Caco-2 (cell line): ENCODE measurements at regions not wholly inside any gene's neighbourhood (a gene's known extent, or its start where the extent isn't known, plus 50 kb on each side); places are given as distances from the start of the nearest gene placed in this dataset.

Experiments used
- BruUV-seq: library from RNA; stranded (reverse); fragments of 400-500 nt; replicated peaks from 2 replicates; lab custom pipeline; 2021; lab: Mats Ljungman, UMichigan
- CTCF ChIA-PET: fragments of 300-600 bp; sonication (Branson Sonifier 250); formaldehyde crosslinking; loops from one replicate; lab custom pipeline; 2022; ENCODE audit warnings: antibody characterized with exemption; lab: Charles Lee
- POLR2A ChIA-PET: fragments of 300-600 bp; sonication (Branson Sonifier 250); formaldehyde crosslinking; loops from one replicate; lab custom pipeline; 2022; ENCODE audit warnings: antibody characterized with exemption; lab: Charles Lee
- DNase-seq, 2 experiments: peaks; one replicate each; pipeline versions ENCODE4 v3.0.0 to v3.0.0-alpha.2; 2020 to 2022
- H3K27me3 ChIP-seq: replicated peaks from 2 replicates; pipeline ENCODE4 v1.6.0; 2011; ENCODE audit warnings: low read length; ENCODE audit not compliant: control insufficient read depth, insufficient read depth
- H3K36me3 ChIP-seq: 2 replicates; pipeline ENCODE4 v1.5.1; 2011; ENCODE audit warnings: low read length; ENCODE audit not compliant: control insufficient read depth, insufficient read depth
- H3K4me1 ChIP-seq: fragments of 250-450 bp; sonication (Bioruptor Pico); 2 replicates; pipeline ENCODE4 v1.5.1; 2020; ENCODE audit warnings: mild to moderate bottlenecking
- H3K4me3 ChIP-seq: 2 replicates; pipeline ENCODE4 v1.5.1; 2011; ENCODE audit warnings: low read depth, mild to moderate bottlenecking, control low read depth, low read length
- H3K9me3 ChIP-seq: fragments of 250-450 bp; sonication (Bioruptor Pico); 2 replicates; pipeline ENCODE4 v1.5.1; 2020; ENCODE audit warnings: mild to moderate bottlenecking, moderate library complexity
- H3K27ac Mint-ChIP-seq: one replicate; pipeline ENCODE4 v1.8.0; 2022; ENCODE audit warnings: mixed read lengths; ENCODE audit not compliant: unreplicated experiment
- H3K27me3 Mint-ChIP-seq: one replicate; pipeline ENCODE4 v1.8.0; 2022; ENCODE audit warnings: mixed read lengths; ENCODE audit not compliant: insufficient read depth, unreplicated experiment
- H3K36me3 Mint-ChIP-seq: one replicate; pipeline ENCODE4 v1.8.0; 2022; ENCODE audit warnings: mild to moderate bottlenecking, mixed read lengths; ENCODE audit not compliant: insufficient read depth, unreplicated experiment
- H3K4me1 Mint-ChIP-seq: one replicate; pipeline ENCODE4 v1.8.0; 2022; ENCODE audit warnings: low read depth, mixed read lengths; ENCODE audit not compliant: unreplicated experiment
- H3K4me3 Mint-ChIP-seq: one replicate; pipeline ENCODE4 v1.8.0; 2022; ENCODE audit warnings: mild to moderate bottlenecking, moderate library complexity, mixed read lengths; ENCODE audit not compliant: unreplicated experiment
- H3K9me3 Mint-ChIP-seq: one replicate; pipeline ENCODE4 v1.8.0; 2022; ENCODE audit warnings: mixed read lengths; ENCODE audit not compliant: unreplicated experiment
- CTCF ChIP-seq, 2 experiments: fragments of 200-600 bp in 1 of 2; IDR thresholded peaks; 1 replicate in 1 of 2; 2 replicates in 1 of 2; pipeline versions ENCODE4 v1.5.1 to v1.8.0; 2011 to 2022; ENCODE audit warnings: antibody characterized with exemption in 1 of 2, control low read depth in 1 of 2, inconsistent platforms in 1 of 2, low read depth in 1 of 2, low read length in 1 of 2, mild to moderate bottlenecking in 1 of 2, moderate library complexity in 1 of 2; ENCODE audit not compliant: insufficient read depth in 1 of 2, severe bottlenecking in 1 of 2, unreplicated experiment in 1 of 2
- intact Hi-C: fragments of 100-400 bp; cut with micrococcal nuclease; formaldehyde crosslinking; loops from one replicate; pipeline ENCODE4 v1.10.0; 2022; ENCODE audit not compliant: unreplicated experiment

GRCh38 chr20:60407011-60407771 is 449.0 kb downstream of the CDH26 start:
- no peaks in the 10 kb centered on the region for H3K9me3 Mint-ChIP-seq
- H3K36me3 Mint-ChIP-seq, result no peaks in the 10 kb centered on the region
- peaks cover 16% of the 10 kb centered on the region for H3K27me3 Mint-ChIP-seq
- Histone ChIP-seq H3K9me3 (no peaks in the 10 kb centered on the region), H3K27me3 (no peaks in the 10 kb centered on the region), H3K4me1 (no peaks in the 10 kb centered on the region), H3K36me3 (no peaks in the 10 kb centered on the region), H3K4me3 (no peak overlapping the region)
- TF ChIP-seq CTCF (IDR thresholded peaks at IDR 0.05; ENCODE audit: insufficient read depth in 1 of 2, low read depth in 1 of 2, low read length in 1 of 2, severe bottlenecking in 1 of 2, unreplicated experiment in 1 of 2), result no peak
- ChIA-PET POLR2A (no interaction called here), CTCF (no interaction called here)
- no peaks in the 10 kb centered on the region for H3K4me1 Mint-ChIP-seq
- no peak overlapping the region for H3K4me3 Mint-ChIP-seq
- no peak overlapping the region for H3K27ac Mint-ChIP-seq
- no peak for DNase-seq
- intact Hi-C loops, result no loop called here
- no TSS peak for BruUV-seq

DNA sequence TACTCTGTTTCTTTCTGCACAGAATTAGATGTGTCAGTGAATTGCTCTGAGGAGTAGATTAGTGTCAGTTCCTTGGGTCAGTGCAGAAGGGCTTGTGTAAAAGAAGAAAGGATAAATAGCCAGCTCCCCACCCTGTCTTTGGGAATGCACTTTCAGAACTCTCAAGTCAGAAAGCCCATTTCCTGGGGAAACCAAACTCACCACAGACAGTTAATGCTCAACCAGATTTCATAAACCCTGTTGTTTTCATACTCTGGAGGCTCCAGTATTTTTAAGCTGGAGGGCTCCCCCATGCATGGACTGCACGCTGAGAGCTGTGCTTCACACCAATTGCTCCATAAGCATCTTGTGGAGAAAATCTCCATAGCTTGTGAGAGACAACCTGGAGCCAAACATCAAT is 449.7 kb downstream of the CDH26 start:
- BruUV-seq, result no TSS peak
- POLR2A ChIA-PET, result no interaction called here
- DNase-seq, result no peak
- Mint-ChIP-seq H3K4me1 (no peaks in the 10 kb centered on the region), H3K27me3 (peaks cover 20% of the 10 kb centered on the region), H3K27ac (no peak overlapping the region), H3K9me3 (no peaks in the 10 kb centered on the region), H3K4me3 (no peak overlapping the region), H3K36me3 (no peaks in the 10 kb centered on the region)
- Histone ChIP-seq H3K4me1 (no peaks in the 10 kb centered on the region), H3K27me3 (no peaks in the 10 kb centered on the region), H3K4me3 (no peak overlapping the region), H3K36me3 (no peaks in the 10 kb centered on the region), H3K9me3 (no peaks in the 10 kb centered on the region)
- TF ChIP-seq CTCF (IDR thresholded peaks at IDR 0.05; ENCODE audit: insufficient read depth in 1 of 2, low read depth in 1 of 2, low read length in 1 of 2, severe bottlenecking in 1 of 2, unreplicated experiment in 1 of 2), result no peak
- CTCF ChIA-PET, result no interaction called here
- intact Hi-C loops, result no loop called here

DNA sequence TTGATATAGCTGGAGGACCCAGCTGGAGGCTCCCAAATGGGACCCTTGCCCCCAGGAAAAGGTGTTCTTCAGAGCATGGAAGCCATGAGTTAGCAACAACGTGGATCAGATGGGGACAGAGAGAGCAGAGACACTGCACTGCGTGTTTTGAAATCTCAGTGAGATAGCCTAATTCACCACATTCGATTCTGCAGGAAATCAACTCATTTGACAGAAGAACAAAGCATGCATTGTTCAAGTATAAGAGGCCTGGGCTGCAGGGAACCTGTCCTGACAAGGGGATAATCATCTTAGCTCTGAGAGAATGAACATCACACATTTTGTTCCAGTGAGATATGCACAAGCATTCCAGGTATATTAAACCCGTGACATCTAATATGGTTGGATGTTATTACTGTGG is 450.2 kb downstream of the CDH26 start:
- ChIA-PET POLR2A (no interaction called here), CTCF (no interaction called here)
- no TSS peak for BruUV-seq
- H3K36me3 Mint-ChIP-seq, result no peaks in the 10 kb centered on the region
- no peak for TF ChIP-seq CTCF (IDR thresholded peaks at IDR 0.05; ENCODE audit: insufficient read depth in 1 of 2, low read depth in 1 of 2, low read length in 1 of 2, severe bottlenecking in 1 of 2, unreplicated experiment in 1 of 2)
- Histone ChIP-seq H3K4me3 (no peak overlapping the region), H3K4me1 (no peaks in the 10 kb centered on the region), H3K27me3 (no peaks in the 10 kb centered on the region), H3K9me3 (no peaks in the 10 kb centered on the region), H3K36me3 (no peaks in the 10 kb centered on the region)
- no peak for DNase-seq
- no peak overlapping the region for H3K4me3 Mint-ChIP-seq
- intact Hi-C loops, result no loop called here
- H3K27ac Mint-ChIP-seq, result no peak overlapping the region
- H3K27me3 Mint-ChIP-seq, result peaks cover 16% of the 10 kb centered on the region
- no peaks in the 10 kb centered on the region for H3K4me1 Mint-ChIP-seq
- H3K9me3 Mint-ChIP-seq, result no peaks in the 10 kb centered on the region
